ENCODE measurements at regions not wholly inside any gene's neighbourhood (a gene's known extent, or its start where the extent isn't known, plus 50 kb on each side); places are given as distances from the start of the nearest gene placed in this dataset.
A peak's percentile ranks its signal among the peaks of the same experiment; 100 is the strongest.
"Not testable (repeated sequence)": the region's sequence is repeated elsewhere in the genome, so short reads cannot be mapped to it uniquely, and the experiment has no call there.

DNA sequence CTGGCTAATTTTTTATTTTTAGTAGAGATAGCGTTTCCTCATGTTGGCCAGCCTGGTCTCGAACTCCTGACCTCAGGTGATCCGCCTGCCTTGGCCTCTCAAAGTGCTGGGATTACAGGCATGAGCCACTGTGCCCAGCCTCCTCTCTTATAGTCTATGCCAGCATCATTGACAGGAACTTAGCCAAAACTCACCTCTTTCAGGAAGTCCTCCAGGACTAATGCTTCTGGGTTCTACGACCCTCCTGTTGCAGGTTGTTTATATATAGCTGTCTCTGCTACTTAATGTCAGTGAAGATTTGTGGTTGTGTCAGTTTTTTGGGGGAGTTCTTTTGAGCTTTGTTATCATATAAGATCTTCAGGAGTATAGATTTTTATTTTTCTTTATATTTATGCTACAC is 112.1 kb upstream of the CDC42EP3 start:
- DNase-seq: no peak

GRCh38 chr2:37784071-37784758 is 112.8 kb upstream of the CDC42EP3 start:
- DNase-seq: no peak

GRCh38 chr2:37784759-37785149 is 113.3 kb upstream of the CDC42EP3 start:
- DNase-seq: peak; percentile 18

GRCh38 chr2:37786191-37786698 is 114.8 kb upstream of the CDC42EP3 start:
- no peak for DNase-seq

- DNase-seq: peak; percentile 97
Observed at GRCh38 chr2:37786854-37787253, 115.4 kb upstream of the CDC42EP3 start.

GRCh38 chr2:37788602-37789209 is 117.3 kb upstream of the CDC42EP3 start:
- no peak for DNase-seq

DNA sequence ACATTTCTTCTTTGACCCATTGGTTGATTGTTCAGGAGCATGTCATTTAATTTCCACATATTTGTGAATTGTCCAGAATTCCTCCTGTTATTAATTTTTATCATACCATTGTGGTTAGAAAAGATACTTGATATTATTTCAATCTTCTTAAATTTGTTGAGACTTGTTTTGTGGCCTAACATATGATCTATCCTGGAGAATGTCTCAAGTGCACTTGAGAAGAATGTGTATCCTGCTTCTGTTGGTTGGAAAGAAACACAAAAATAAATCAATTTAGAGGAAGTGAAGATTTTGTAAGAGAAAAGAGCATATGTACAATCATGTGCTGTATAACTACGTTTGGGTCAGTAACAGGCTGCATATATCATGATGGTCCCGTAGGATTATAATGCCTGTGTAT is 118.6 kb upstream of the CDC42EP3 start:
- DNase-seq: no peak

GRCh38 chr2:37790462-37790861 is 119.0 kb upstream of the CDC42EP3 start:
- no peak for DNase-seq

DNA sequence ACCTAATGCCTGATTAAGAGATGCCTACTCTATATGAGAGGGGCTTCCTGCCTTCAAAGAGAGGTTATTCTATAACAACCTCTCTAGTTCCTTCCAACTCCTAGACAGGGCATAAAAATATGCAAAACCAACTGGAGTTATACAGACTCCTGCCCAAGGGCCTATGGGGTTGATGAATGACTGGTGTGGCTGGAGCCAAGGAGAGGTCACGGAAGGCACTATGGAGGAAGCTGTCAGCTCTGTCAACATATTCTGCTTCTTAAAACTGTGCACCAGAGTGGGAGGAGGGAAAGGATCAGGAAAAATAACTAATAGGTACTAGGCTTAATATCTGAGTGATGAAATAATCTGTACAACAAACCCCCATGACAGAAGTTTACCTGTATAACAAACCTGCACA is 120.9 kb upstream of the CDC42EP3 start:
- DNase-seq: no peak

GRCh38 chr2:37793004-37793403 is 121.6 kb upstream of the CDC42EP3 start:
- no peak for DNase-seq

- DNase-seq: no peak
Observed at GRCh38 chr2:37794717-37795116, 123.3 kb upstream of the CDC42EP3 start.

DNA sequence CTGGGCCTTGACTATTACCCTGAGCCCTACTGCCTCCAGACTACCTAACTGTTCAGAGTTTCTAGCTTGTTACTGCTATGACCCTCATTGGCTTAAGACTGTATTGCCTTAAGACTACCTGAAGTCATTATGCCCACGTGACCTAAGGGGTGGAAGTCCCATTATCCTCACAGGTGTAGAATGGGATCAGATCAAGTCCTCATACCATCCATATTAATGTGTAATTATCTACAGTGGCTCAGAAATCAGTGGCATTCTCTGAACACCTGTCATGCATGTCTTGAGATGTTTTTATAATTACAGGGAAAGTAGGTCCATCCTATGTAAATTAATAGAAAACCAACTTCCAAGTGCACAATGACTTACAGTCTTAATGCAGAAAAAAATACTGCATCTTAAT is 124.0 kb upstream of the CDC42EP3 start:
- DNase-seq: no peak

GRCh38 chr2:37795938-37796337 is 124.5 kb upstream of the CDC42EP3 start:
- DNase-seq: no peak

GRCh38 chr2:37796481-37796880 is 125.0 kb upstream of the CDC42EP3 start:
- no peak for DNase-seq

- no peak for DNase-seq
Observed at GRCh38 chr2:37797081-37797480, 125.6 kb upstream of the CDC42EP3 start.

GRCh38 chr2:37798315-37799005 is 126.6 kb upstream of the RMDN2 start:
- DNase-seq: no peak

DNA sequence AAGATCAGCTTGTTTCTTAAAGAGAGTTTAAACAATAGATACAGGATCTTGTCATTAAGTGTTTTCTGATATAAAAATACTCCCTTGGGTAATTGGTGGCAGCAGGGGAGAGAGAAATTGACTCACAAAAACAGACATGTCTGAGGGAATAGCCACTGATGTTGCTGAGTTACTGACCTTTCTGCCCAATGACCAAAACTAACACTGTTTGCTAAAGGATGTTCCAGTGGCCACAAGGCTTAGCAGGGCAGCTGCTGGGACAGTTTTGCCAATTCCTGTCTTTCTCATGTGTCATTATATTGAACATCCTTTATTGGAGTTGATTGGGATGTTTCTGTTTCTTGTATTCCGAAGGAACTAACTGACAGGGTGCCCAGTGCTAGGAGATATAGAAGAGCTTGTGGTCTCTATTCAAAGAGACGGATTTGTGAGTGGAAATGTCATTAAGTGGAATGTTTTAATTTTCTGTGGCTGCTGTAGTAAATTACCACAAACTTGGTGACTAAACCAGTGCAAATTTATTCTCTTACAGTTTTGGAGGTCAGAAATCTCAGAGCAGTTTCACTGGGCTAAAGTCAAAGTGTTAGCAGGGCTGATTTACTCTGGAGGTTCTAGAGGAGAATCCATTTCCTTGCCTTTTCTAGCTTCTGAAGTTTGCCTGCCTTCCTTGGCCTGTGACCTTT is 124.8 kb upstream of the RMDN2 start:
- DNase-seq: no peak

- no peak for DNase-seq
Observed at GRCh38 chr2:37802211-37802752, 122.8 kb upstream of the RMDN2 start.

- no peak for DNase-seq
Observed at GRCh38 chr2:37802899-37803379, 122.1 kb upstream of the RMDN2 start.

- not testable (repeated sequence) for DNase-seq
Observed at GRCh38 chr2:37806004-37806403, 119.1 kb upstream of the RMDN2 start.

DNA sequence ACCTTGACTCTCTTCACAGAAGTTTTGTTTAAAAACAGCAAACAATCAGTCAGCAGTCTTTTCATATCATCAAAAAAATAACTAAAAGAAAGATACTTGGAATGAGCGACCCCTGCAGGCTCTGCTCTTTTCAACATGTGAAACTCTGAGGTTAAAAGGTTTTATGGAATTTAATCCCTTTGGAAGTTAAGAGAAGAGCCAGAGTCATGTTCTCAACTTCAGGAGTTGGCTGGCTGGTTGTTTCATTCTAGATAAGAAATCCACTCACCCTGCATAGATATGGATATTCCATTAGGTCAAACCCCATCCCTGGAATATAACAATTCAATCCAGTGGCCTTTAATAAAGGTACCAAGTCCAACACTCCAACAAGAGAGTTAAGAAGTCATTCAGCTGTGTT is 115.6 kb upstream of the RMDN2 start:
- DNase-seq: no peak

DNA sequence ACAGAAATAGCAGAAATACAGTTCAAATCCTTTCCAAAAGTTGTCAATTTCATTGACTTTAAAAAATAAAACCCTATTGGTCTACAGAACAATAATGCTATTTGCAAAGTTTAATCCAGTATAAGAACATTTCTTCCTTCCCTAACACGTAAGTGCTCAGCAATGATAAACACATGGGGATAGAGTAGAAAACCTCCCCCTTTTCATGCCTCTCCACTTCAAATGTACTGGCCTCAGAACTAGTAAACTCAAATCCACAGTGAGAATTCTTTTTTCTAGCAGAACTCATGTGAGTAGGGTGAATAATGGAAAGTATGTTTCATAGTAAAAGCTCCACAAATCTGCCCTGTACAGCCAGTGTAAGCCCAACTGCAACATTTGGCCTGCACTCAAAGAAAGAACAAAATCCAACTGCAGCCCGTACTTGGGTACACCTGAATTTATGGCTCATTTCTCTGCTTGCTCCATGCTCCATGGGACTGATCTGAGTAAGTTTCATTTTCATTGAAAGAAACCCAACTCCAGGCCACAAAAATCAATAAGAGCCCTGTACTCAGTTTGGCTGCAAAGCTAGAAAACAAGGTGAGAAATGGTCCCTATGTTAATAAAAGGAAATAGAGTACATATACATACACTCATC is 115.0 kb upstream of the RMDN2 start:
- DNase-seq: no peak

- no peak for DNase-seq
Observed at GRCh38 chr2:37812414-37812813, 112.7 kb upstream of the RMDN2 start.
